ENCODE measurements at regions not wholly inside any gene's neighbourhood (a gene's known extent, or its start where the extent isn't known, plus 50 kb on each side); places are given as distances from the start of the nearest gene placed in this dataset.

GRCh38 chr10:111933937-111934336, 249.6 kb downstream of the GPAM start:
- DNase-seq (ENCODE audit: low read depth, low spot score) (no peak), FAIRE-seq (no peak)
- Histone ChIP-seq H3K9me1 (replicated peaks; ENCODE audit: control insufficient read depth, extremely low read depth, insufficient read depth, low read length) (no peaks in the 10 kb centered on the region), H3K4me2 (ENCODE audit: insufficient read depth, low read length) (no peak overlapping the region), H3K27ac (ENCODE audit: insufficient read depth, low read depth, low read length) (no peak overlapping the region), H3K9ac (replicated peaks; ENCODE audit: extremely low read depth, insufficient read depth, low read length) (no peak overlapping the region), H3K4me1 (ENCODE audit: control insufficient read depth, extremely low read depth, insufficient read depth, low read length) (no peaks in the 10 kb centered on the region), H3K79me2 (ENCODE audit: control insufficient read depth, insufficient read depth, low read length) (no peaks in the 10 kb centered on the region), H3K36me3 (ENCODE audit: control insufficient read depth in 2 of 2, extremely low read depth in 1 of 2, insufficient read depth in 2 of 2, low read length in 2 of 2) (no peaks in the 10 kb centered on the region), H3K9me3 (replicated peaks; ENCODE audit: control insufficient read depth, insufficient read depth, low read length) (peaks cover 5% of the 10 kb centered on the region), H3K4me3 (replicated peaks in 1 of 3; ENCODE audit: insufficient read depth in 1 of 3, low read depth in 1 of 3, low read length in 3 of 3) (no peak overlapping the region), H3K27me3 (ENCODE audit: control insufficient read depth in 2 of 2, insufficient read depth in 2 of 2, low read length in 2 of 2) (no peaks in the 10 kb centered on the region), H2AFZ (ENCODE audit: low read depth, low read length) (no peak overlapping the region), H4K20me1 (replicated peaks; ENCODE audit: control insufficient read depth, extremely low read depth, insufficient read depth, low read length) (no peaks in the 10 kb centered on the region)
- TF ChIP-seq JUN (IDR thresholded peaks at IDR 0.05; ENCODE audit: borderline replicate concordance, insufficient read depth, insufficient read length, low read depth): no peak
- no peak for TF ChIP-seq POLR2AphosphoS5 (IDR thresholded peaks at IDR 0.05; ENCODE audit: insufficient read depth, low read depth, low read length)
- TF ChIP-seq MAX (IDR thresholded peaks at IDR 0.05; ENCODE audit: insufficient read depth, insufficient read length): no peak
- TF ChIP-seq GATA2 (IDR thresholded peaks at IDR 0.05; ENCODE audit: insufficient read depth, insufficient read length, low read depth, low read length): no peak
- no peak for TF ChIP-seq MYC (IDR thresholded peaks at IDR 0.05; ENCODE audit: low read depth, low read length)
- no peak for TF ChIP-seq FOS (IDR thresholded peaks at IDR 0.05; ENCODE audit: borderline replicate concordance, insufficient read depth, low read length)
- TF ChIP-seq CTCF (IDR thresholded peaks at IDR 0.05; ENCODE audit: extremely low read depth in 1 of 2, insufficient read depth in 1 of 2, low read depth in 1 of 2, low read length in 2 of 2): no peak
- no peak for TF ChIP-seq POLR2A (IDR thresholded peaks at IDR 0.05; ENCODE audit: low read depth, low read length)
- no TSS peak for BruUV-seq (replicated peaks)
- ChIA-PET CTCF (no interaction called here), POLR2A (no interaction called here)
- dilution Hi-C loops (cut with MboI; ENCODE audit: extremely low pct_ligation_motif_present, low sequenced_read_pairs): no loop called here
- intact Hi-C loops (cut with micrococcal nuclease): no loop called here

Data from endothelial cell of umbilical vein (primary cell).